NCI-H345 (cell line): ENCODE measurements at regions not wholly inside any gene's neighbourhood (a gene's known extent, or its start where the extent isn't known, plus 50 kb on each side); places are given as distances from the start of the nearest gene placed in this dataset.
"Not testable (repeated sequence)": the region's sequence is repeated elsewhere in the genome, so short reads cannot be mapped to it uniquely, and the experiment has no call there.

Experiments
- DNase-seq: peaks from one replicate; lab custom pipeline; 2025; lab: John Stamatoyannopoulos, UW

DNA sequence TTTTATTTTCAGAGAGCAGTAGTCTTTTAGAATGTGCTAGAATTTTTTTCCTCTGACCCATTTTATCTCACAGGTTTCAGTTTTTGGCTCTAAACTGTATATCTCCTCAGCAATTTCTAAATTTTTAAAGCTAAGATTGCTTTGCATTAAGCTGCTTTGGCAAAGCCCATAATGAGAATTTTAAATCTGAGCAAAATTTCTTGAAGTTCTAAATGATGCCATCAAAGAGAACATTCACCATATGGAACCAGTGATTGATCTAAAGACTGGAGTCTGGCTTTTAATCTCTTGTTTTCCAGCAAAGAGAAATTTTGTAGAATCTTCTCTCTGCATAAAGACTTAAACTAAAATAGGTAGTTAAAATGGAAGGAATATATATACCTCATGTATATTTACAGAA, 313.6 kb downstream of the TBC1D32 start:
- no peak for DNase-seq

DNA sequence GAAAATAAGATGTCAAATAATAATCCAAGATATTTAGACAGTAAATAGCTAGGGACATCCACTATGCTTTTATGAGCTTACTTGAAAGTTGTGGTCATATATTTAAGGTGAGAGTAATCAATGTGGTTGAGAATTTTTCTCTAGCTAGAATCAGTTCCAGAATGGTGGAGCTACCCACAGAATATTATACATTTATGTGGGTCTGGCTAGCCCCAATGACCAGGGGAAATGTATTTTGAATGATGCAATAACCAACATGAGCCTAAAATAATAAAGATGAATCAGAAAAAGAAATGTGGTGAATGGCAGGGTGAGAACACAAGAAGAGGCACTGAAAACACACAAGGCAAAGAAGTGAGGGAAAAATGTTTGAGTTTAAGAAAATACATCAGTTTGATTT, 325.7 kb downstream of the TBC1D32 start:
- no peak for DNase-seq

DNA sequence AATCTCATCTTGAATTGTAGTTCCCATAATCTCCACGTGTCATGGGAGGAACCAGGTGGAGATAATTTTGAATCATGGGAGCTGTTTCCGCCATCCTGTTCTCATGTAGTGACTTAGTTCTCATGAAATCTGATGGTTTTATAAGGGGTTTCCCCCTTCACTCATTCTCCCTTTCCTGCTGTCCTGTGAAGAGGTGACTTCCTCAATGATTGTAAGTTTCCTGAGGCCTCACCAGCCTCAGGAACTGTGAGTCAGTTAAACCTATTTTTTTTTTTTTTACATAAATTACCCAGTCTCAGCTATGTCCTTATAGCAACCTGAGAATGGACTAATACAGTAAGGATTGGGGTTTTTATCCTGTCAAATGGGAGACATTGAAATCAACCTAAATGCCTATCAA, 328.3 kb downstream of the TBC1D32 start:
- DNase-seq = no peak

DNA sequence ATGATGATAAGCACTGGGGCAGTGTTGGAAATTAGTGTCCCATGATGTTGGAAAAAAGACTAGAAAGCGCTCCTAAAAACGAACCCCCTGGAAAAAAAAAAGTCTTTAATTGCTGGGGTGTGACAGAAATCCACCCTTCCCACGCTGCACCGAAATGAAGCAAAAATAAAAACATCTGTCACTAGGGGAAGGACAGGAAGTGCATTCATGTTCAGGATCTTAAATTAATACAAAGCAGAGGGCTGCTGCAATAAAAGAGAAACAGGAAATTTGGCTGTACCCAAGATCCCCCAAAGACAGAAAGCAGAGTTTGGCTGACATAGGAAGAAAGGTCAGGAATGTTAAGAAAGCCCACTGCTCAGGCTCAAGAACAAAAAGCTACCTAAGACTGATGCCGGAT, 333.9 kb downstream of the TBC1D32 start:
- DNase-seq = no peak

DNA sequence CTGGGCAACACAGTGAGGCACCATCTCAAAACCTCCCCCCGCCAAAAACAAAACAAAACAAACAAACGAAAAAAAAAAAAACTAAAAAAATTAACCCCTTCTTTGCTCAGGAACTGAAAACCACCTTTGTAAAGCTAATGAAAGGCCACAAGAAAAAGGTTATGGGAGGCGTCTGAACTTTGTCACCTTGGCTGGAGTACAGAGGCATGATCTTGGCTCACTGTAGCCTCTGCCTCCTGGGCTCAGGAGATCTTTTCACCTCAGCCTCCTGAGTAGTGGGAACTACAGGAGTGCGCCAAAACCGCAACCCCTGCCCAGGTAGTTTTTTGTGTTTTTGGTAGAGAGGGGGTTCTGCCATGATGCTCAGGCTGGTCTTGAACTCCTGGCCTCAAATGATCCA, 337.9 kb downstream of the TBC1D32 start:
- DNase-seq = no peak

DNA sequence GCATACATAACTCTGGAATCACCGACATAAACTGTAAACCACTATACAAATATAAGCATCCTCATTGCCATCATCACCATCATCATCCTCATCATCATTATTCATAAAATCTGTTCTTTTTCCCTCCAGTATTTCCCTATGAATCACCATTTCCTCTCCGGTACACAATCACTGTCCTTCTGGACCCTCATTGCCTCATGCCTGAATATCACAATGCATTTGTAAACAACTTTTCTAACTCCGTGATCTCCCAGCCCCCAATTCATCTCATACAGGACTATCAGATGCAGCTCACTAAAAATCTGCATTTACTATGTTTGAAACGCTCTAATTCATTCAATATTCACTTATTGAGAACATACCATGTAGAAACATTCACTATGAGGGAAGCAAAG, 339.7 kb downstream of the TBC1D32 start:
- DNase-seq = no peak

DNA sequence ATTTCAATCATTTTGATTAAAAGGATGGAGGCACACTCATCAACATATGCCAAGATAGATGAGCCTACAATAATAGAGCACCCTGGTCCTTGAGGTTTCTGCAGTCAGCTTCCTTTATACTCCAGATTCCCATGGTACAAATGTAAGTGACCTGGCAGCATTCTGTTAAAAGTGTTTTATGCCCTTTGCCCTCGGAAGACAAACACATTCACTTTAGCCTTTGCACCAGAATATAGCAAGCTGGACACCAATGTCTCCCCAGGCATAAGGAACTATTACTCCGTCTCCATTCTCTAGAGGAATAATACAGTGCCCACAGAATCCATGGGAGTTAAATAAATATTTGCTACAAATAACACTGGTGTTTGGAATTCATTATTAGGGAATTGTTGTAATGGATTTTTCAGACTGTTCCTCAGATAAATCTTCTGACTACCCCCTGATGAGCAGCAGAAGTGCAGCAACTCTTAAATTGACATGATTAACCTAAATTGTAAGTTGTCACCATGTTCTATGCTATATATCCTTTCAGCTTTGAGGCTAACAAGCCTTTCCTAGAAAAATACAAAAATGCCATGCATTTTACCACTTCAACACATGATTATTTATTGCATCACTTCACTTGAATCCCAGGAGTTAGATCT, 340.2 kb downstream of the TBC1D32 start:
- no peak for DNase-seq

DNA sequence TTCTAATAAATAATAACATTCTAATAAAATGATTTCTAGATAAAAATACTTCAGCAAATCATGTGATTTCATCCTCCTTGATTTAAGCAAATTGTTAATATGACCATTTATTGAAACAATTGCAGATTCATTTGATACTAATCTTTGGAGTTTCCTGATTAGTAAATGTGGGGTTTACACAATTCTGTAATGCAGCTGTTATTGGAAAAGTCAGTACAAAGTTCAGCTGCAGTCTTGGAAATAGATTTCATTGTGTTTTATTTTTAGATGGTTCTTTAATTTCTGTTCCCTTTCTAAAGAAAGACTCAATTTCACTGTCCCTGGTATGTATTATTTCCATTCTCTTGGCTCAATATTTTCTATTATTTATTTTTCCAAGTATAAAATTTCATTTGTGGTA, 342.0 kb downstream of the TBC1D32 start:
- DNase-seq = no peak

DNA sequence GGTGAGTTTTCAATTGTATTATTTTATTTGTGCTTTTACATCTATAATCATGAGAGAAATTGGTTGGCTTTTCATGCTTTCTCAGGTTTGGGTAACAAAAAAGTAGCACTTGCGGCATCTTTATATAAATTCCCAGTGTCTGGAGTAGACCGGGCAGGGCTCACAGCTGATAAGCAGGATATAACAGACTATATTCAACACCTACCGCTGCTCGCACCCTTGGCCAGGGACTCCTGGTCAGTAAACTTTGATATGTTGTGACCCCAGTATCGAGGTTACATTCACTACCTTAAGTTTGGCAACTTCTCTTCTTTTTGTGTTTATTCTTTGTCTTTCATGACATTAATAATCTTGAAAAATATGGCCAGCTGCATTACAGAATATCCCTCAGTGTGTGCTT, 343.4 kb downstream of the TBC1D32 start:
- no peak for DNase-seq

DNA sequence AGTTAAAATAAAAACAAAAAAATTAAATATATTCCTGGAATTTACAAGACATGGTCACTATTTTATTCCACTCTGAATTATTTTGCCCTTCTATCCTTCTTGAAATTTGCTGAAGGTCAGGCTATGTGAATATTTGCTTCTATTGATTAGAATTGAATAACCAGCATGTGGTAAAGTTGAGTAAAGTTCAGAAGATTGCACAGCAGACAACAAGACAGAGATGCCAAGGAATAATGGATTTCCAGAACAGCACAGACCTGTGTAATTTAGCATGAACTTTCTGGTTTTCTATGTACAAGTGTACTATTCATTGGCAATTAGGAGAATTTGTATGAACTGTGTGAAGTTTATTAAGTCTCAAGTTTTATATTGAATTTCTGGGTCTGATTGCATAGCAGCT, 352.4 kb downstream of the TBC1D32 start:
- no peak for DNase-seq

DNA sequence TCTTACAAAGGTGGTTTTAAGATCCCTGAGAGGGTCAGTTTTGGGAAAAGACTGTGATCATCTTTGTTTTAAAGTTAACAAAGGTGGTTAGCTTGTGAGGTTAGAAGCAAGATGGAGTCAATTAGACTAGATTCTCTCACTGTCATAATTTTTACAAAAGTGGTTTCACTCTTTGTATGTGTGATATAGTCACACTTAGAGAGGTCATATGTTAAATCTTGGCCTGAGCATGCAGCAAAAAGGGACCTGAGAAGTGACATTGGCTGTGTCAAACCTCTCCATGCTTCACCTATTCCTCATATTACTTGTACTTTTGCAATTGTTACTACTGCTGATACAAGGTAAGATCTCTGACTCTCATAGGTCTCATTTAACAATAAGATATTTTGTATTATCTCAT, 368.0 kb downstream of the TBC1D32 start:
- DNase-seq = no peak

DNA sequence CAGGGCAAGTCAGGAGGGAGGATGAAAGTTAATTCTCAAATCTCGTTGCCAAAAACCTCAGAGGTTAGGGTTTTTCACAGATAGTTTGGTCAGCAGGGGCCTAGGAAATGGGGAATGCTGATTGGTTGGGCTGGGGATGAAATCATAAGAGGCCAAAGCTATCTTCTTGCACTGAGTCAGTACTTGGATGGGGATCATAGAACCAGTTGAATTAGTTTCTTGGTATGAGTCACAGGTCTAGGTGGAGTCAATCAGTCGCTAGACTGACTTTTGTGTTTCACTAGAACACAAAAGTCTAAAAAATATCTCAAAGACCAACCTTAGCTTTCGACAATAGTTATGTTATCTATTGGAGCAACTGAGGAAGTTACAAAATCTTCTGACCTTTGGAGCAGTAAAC, 368.5 kb downstream of the TBC1D32 start:
- DNase-seq = no peak

DNA sequence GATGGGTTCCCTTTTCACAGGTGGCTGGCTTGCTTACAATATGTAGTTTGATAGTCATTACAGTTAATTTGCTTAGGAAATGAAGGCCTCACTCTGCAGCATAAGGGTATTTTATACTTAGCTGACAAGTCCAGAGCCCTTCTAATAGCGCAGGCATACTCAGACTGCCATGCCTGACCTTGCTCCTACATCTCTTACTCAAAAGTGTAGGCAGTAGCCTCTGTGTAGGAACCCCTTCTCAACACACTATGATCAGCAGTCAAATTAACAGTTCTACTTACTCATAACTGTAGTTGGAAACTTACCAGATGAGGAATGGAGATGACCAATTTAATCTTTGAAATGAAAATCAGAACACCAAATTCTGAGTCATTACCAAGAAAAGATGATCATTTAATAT, 373.5 kb downstream of the TBC1D32 start:
- no peak for DNase-seq

DNA sequence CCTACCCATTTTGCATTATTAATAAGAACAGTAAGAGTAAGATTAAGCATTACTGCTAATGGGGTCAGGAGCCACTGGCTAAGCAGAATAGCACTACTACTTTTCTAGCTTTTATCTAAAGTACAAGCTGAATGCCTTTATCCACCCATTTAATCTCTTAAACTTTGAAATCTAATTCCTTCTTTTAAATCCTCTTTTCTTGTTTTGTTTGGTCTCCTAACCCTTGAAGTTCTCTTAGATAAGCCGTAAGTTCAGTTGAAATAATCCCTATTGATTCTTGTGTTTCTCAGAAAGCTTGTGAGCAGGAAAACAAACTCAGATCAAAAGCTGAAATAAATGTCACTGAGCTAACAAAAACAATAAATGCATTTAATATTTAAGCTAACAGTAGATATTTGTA, 380.2 kb downstream of the TBC1D32 start:
- DNase-seq = no peak

DNA sequence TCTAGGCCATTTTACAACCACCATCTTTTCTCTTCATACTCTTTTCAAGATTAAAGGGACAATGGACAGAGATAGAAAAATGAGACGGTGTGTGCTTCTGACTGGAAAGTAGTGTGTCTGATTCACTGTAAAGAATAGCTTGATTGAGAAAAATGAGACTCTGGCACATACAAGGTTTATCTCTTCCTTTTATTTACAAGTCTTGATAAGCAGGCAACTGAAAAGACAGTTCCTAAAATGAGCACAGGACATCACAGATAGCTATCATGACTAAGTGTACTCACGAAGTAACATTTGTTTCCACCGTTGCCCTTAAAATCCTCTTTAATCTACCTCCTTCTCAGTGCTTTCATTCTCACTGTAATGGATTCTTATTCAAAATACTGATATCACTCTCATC, 383.0 kb downstream of the TBC1D32 start:
- no peak for DNase-seq

DNA sequence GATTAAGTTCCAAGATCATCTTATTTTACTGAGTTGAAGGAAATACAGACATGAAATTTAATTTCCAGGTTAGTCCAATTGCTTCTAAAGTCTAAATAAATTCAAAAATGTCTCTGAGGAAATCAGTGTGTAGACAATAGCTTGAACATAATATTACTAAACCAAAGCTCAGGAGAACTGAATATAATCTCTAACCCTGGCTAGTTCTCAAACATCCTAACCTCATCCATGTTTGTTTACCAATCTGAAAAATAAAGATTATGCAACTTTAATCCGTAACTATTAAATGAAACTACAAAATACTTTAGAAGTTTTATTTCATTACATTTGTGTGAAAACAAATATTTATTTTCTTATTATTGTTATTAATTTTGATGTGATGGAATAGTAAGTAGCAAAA, 387.2 kb downstream of the TBC1D32 start:
- no peak for DNase-seq

DNA sequence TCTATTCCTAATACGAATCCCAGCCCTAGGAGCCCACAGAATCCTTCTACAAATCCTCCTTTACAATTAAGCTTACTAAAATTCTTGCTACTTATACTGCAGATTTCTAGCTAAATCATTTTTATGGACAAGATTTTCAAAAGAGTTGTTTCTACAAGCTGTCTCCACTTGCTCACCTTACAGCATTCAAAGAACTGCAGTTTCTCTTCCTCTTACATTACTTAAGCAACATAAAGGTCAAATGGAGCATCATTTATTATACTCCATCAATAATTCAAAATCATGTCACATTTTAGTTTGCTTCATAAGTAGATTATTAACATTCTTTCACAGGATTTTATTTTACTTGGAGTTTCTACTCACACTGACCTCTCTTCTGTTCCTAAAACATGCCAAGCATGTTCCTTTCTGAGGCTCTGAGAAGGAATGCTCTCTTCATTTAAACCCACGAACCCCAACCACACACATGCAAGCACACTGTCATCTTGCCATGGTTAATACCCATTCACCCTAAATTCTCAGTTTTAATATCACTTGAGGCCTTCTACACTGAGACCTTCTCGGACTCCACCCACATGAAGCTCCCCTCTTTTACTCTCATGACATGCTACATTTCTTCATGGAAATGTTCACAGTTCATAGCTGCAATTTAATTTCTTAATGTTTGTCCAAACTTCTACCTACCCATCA, 388.2 kb downstream of the TBC1D32 start:
- no peak for DNase-seq

DNA sequence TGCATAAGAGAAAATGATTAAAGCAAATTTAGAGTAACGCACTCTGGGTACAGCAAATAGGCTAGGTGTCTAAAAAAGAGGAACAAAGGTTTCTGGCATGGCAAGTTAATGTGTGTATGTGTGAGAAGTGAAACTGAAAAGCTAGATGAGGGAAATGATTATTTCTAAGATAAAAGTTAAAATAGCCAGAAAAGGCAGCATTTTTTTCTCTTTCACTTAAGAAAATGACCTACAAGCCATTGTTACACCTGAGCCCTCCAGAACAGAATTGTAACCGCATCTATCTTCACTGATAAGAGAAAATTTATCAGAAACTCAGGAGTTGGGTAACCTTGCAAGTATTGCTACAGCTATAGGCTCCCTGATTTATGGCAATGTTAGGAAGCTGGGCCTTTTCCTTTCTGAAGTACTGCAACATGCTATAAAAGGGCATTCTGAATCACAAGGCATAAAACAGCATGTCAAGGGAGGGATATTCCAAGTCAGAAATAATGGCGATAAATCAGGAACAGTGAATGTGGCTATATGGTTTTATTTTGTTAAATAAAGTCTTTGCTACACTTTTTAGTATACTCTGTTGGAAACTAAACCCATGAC, 395.3 kb downstream of the TBC1D32 start:
- DNase-seq = no peak

DNA sequence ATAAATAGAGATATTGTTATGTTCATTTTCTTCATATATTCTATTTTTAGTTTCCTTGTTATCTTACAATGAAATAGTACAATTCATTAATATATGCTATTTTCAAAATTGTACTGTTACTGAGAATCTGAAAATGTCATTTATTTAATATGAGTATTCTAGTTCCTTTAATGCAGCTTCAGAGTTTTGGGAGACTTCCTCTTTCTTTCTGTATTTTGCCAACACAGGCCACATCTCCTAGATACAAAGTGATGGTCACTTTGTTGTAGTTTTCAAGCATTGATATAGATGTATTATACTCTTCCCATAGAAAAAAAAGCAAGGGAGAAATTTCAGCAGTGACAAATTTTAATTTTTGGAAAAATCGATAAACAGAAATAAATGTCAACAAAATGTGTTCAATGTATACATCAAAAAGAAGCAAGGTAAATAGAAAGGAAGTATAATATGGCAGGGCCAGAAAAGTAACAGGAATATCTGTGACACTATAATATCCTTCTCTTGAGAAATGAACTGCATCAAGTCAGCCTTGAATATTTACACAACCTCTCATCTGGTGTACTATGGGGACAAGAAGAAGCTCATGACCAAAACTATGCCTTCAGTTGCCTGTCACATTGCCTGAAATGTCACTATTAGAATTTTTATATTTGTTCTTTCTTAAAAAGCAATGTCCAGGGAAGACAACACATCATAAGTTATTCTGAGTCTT, 396.0 kb downstream of the TBC1D32 start:
- DNase-seq = no peak

DNA sequence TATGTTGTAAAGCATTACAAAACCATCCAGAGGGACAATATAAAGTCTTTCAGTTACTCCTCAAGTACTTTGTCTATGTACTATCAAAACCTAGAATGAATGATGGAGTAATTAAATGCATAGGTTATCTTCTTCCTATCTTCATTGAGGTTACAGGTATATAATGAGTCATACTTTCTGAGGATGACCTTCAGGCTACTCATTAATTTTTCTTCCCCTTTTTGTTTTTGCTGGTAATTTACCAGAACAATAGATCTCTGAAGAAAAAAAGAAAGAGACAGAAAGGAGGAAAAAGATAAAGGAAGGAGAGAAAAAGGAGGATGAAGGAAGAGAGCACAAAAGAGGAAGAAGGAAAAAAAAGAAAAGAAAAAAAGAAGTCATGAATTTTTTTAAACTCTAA, 398.4 kb downstream of the TBC1D32 start:
- no peak for DNase-seq

DNA sequence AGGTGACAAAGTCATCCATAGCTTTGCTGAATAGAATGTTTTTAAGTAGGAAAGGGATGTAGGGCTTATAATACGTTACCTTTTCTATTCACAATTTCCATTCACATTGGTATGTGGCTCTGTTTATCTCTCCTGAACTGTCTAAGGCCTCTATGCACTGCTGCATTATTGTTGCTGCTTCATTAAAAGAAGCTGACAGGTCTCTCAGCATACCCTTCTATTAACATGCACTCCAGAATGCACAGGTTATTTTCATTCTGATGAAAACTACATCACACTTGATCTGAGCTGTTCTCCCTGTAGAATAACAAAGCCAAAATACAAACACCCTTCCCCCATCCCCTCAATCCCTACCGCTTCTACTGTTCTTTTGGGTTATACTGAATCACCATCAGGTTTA, 399.3 kb downstream of the TBC1D32 start:
- no peak for DNase-seq

DNA sequence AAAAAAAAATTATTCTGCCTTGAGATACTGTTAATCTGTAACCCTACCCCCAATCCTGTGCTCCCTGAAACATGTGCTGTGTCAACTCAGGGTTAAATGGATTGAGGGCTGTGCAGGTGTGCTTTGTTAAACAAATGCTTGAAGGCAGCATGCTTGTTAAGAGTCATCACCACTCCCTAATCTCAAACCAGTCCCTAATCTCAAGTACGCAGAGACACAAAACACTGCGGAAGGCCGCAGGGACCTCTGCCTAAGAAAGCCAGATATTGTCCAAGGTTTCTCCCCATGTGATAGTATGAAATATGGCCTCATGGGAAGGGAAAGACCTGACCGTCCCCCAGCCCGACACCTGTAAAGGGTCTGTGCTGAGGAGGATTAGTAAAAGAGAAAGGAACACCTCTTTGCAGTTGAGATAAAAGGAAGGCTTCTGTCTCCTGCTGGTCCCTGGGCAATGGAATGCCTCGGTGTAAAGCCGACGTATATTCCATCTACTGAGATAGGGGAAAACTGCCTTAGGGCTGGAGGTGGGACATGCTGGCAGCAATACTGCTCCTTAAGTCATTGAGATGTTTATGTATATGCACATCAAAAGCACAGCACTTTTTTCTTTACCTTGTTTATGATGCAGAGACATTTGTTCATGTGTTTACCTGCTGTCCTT, 402.6 kb downstream of the TBC1D32 start:
- DNase-seq = not testable (repeated sequence)

DNA sequence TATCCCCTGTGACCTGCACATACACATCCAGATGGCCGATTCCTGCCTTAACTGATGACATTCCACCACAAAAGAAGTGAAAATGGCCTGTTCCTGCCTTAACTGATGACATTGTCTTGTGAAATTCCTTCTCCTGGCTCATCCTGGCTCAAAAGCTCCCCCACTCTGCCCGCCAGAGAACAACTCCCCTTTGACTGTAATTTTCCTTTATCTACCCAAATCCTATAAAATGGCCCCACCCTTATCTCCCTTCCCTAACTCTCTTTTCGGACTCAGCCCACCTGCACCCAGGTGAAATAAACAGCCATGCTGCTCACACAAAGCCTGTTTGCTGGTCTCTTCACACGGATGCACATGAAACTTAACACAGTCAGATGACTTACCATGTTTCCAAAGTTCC, 403.8 kb downstream of the TBC1D32 start:
- not testable (repeated sequence) for DNase-seq
